ENCODE measurements at regions not wholly inside any gene's neighbourhood (a gene's known extent, or its start where the extent isn't known, plus 50 kb on each side); places are given as distances from the start of the nearest gene placed in this dataset.
"Not testable (repeated sequence)": the region's sequence is repeated elsewhere in the genome, so short reads cannot be mapped to it uniquely, and the experiment has no call there.

- DNase-seq: no peak
Measured at GRCh38 chr11:25159341-25159740, 662.5 kb downstream of the LUZP2 start.

DNA sequence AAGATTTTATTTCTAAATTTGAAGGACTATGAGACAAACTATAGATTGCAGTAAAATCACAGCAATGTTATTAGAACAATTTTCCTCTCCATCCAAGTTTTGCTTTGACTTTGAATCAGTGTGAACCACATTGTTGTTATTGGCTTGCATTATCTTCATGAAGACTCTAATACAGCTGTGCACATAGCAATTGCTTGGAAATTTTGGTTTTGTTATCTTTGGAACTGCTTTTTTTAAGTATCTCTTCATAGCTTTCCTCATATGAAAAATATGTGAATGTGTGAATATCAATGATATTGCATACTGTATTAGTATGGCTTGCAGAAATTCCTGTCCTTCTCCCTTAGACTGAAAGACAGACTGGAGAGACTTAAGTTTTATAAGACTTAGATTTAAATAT lies 666.6 kb downstream of the LUZP2 start:
- no peak for DNase-seq

DNA sequence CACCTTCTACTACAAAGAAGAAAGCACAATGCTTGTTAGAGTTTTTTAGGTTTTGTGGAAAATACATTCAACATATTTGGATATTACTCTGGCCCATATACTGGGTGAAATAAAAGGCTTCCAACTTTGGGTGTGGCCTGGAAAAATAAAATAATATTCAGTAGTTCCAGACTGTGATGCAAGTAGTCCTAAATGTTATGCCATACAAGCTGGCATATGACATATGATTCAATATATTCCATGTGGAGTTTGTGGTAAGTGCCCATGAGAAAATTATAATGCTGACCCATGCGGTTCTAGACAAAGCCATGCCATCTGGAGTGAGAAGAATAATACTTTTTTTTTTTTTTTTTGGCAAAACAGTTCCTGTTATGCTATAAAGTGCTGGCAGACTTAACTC lies 683.3 kb downstream of the LUZP2 start:
- no peak for DNase-seq

GRCh38 chr11:25183411-25183810 lies 686.6 kb downstream of the LUZP2 start:
- no peak for DNase-seq

DNA sequence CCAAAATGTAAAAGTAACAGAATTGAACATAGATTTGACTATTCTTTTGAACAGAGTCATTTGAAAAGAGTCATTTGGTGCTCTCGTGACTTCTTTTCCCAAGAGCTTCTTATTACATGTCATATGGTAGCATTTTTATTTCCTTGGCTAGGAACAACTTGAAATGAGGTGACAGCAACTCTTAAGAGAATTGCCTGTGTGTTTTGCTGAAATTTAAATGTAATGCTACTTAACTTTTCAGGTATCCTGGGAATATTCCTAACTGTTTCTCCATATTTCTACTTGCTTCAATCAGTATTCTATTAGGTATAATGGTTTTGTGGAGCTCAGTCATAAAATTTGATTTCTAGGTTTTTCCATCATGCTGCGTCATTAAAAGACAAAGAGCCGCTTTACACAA lies 700.7 kb downstream of the LUZP2 start:
- no peak for DNase-seq

DNA sequence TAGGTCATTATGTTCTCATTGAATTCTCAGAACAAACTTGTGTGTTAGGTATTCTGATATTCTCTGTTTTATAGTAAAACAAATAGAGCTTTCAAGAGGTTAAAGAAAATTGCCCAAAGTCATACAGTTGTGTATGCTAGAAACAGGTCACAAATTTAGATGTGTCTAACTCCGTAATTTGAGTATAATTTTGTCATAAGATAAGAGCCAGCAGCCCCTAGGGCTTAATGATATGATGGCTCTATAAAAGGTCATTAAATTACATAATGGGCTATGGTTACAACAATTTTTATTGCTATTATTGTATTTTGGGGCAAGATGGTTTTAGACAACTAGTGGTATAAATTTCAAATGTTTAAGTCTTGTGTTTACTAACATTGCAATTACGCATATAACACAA lies 701.9 kb downstream of the LUZP2 start:
- no peak for DNase-seq

DNA sequence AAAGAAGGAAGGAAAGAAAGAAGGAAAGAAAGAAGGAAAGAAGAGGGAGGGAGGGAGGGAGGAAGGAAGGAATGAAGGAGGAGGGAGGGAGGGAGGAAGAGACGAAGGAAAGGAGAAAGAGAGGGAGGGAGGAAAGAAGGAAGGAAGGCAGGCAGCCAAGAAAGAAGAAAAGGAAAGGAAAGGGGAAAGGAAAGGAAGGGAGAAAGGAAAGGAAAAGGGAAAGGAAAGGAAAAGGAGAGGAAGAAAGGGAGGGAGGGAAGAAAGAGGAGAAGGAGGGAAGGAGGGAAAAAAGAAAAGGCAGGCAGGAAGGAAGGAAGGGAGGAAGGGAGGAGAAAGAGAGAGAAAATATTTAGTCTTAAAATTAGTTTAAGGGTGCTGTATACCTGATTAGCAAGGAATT lies 704.1 kb downstream of the LUZP2 start:
- DNase-seq: no peak

DNA sequence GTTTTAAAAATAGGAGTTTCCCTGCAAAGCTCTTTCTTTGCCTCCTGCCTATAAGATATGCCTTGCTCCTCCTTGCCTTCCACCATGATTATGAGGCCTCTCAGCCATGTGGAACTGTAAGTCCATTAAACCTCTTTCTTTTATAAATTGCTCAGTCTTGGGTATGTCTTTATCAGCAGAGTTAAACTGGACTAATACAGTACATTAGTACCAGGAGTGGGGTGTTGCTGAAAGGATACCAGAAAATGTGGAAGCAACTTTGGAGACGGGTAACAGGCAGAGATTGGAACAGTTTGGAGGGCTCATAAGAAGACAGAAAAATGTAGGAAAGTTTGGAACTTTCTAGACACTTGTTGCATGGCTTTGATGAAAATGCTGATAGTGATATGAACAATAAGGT lies 709.9 kb downstream of the LUZP2 start:
- no peak for DNase-seq

GRCh38 chr11:25211635-25212254 lies 714.9 kb downstream of the LUZP2 start:
- DNase-seq: no peak

- no peak for DNase-seq
Measured at GRCh38 chr11:25214535-25215176, 717.8 kb downstream of the LUZP2 start.

DNA sequence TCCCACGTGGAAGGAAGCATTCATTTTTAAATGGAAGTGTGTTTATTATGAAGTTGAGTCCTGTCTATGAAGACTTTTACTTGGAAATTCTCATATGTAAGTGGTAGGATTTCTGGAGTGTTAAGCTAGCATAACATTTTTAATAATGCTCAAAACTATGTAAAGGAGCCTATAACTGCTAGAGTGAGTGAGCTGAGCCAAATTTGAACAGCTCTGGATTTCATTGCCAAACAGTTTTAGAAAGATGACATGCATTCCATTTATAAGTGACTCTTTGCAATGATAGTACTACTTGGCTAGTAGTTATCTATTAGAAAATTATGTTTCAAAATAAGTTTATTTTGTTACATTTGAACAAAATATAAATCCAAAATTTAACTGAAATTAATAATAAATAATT lies 721.2 kb downstream of the LUZP2 start:
- DNase-seq: no peak

DNA sequence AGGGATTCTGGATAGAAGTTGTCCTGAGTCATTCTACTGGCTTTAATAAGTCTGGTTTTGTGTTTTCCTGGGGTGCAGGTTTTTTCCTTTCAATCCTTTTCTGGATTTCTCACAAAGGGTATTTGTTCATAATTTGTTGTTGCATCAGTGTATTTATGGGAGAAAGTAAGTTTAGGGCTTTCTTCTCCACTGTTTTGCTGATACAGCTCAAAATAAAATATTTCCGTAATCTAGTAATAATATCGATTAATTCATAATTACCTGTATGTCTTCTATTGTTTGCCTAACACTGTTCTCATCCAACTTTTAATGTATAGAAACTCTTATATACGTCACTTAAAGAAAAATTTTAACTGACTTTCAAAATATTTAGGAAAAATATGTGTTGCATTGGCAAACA lies 728.2 kb downstream of the LUZP2 start:
- DNase-seq: no peak

- DNase-seq: no peak
Measured at GRCh38 chr11:25242928-25243327, 746.1 kb downstream of the LUZP2 start.

DNA sequence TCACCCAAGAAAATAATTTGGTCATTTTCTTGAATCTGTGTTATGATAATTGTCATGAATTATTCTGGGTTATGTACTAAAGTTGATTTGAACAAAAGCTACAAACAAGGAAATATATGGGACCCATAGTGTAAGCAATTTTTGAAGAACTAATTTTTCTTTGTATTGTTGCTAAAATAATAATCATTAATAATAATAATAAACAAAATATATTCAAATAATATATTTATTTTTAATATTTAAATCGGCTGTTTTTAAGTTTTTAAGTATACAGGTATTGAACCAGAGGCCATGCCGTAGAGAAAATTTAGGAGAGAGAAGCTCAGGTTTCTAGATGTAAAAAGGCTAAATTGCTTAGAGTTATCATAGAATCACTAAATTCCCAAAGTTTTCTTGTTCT lies 747.3 kb downstream of the LUZP2 start:
- DNase-seq: no peak

- no peak for DNase-seq
Measured at GRCh38 chr11:25247336-25247735, 750.5 kb downstream of the LUZP2 start.

GRCh38 chr11:25252854-25253253 lies 756.0 kb downstream of the LUZP2 start:
- DNase-seq: no peak

- not testable (repeated sequence) for DNase-seq
Measured at GRCh38 chr11:25263861-25264260, 767.0 kb downstream of the LUZP2 start.

DNA sequence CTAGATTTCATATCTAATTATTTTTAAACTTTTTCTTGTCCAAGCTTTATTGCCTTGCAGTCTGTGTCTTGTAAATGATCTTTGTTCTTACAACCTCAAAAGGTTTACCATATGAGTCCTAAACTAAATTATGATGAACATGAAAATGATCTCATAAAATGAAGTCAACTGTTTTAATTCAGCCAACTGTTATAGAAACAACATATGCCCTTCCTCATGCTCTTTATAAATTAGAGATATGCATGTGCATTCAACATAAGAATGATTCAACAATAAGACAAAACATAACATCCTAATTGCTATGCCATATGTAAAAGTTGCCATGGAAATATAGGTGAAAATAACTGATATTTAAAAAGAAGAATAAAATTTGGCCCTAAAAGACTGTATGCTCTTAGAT lies 774.4 kb downstream of the LUZP2 start:
- DNase-seq: no peak

DNA sequence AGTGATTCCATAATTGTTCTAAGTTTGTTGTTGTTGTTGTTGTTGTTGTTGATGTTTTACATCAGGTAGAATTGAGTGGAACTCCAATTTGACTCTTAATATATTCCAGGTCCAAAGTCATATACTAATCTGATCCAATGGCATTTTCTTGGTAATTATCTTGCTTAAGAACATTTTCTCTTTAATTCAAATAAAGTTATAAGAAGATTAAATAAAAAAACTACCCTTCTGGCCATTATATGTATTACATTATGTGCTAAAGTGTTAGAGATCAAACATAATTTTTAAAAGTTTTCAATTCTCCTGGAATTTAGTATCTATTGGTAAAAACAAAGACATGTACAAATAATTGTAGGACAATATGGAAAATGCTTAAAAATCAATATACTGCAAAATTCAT lies 775.4 kb downstream of the LUZP2 start:
- DNase-seq: no peak

GRCh38 chr11:25280821-25281220 lies 784.0 kb downstream of the LUZP2 start:
- not testable (repeated sequence) for DNase-seq

GRCh38 chr11:25293166-25293565 lies 796.3 kb downstream of the LUZP2 start:
- DNase-seq: no peak

GRCh38 chr11:25298450-25298849 lies 801.6 kb downstream of the LUZP2 start:
- DNase-seq: no peak

GRCh38 chr11:25309818-25310217 lies 813.0 kb downstream of the LUZP2 start:
- no peak for DNase-seq

DNA sequence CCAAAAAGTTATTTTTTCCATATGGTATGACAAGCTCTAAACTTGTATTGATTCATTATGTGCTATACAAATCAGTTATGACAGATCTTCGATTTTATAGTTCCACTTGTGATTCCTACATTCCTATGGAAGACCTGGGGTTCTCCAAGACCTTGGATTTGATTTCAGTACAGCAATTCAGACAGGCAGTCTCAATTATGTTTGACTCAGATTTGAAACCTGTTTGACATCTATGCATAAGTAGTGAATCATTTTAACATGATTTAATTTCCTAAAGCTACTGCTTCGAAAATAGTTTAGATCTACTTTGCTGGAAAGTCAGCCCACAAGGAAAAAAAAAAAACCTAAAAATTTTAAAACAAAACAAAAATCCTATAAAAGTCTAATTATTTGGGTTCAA lies 820.4 kb downstream of the LUZP2 start:
- no peak for DNase-seq

DNA sequence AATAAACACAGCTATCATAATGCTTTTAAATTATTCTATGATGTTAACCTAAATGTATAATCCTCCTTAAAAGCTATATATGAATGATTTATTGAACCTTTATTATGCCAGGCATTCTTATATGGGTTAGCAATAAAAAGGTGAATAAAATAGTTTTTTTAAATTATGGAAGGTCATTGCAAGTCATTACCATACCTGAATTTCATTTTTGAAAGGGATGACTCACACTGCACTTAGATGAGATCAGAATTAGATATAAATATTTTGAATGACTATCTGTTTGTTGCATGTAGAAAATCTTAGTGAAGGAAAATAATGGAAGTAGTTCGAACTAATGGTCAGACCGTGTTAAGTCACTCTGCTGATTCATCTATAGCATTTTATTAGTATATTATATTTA lies 822.3 kb downstream of the LUZP2 start:
- DNase-seq: no peak
